Osteoblast (primary cell): ENCODE measurements at regions not wholly inside any gene's neighbourhood (a gene's known extent, or its start where the extent isn't known, plus 50 kb on each side); places are given as distances from the start of the nearest gene placed in this dataset.

Source experiments
- DNase-seq: peaks from one replicate; pipeline ENCODE4 v3.0.0; 2011; ENCODE audit warnings: low spot score, mixed read lengths; ENCODE audit not compliant: insufficient read length; ENCODE audit errors: missing footprints
- H2AFZ ChIP-seq: 2 replicates; pipeline ENCODE4 v1.6.0; 2011; ENCODE audit warnings: mild to moderate bottlenecking, low read length
- H3K27ac ChIP-seq: 2 replicates; pipeline ENCODE4 v1.5.1; 2011; ENCODE audit warnings: mild to moderate bottlenecking, low read depth, low read length, moderate library complexity
- H3K27me3 ChIP-seq: 2 replicates; pipeline ENCODE4 v1.6.0; 2012; ENCODE audit warnings: mild to moderate bottlenecking, control low read depth, inconsistent platforms, low read length, moderate library complexity; ENCODE audit not compliant: insufficient read depth
- H3K36me3 ChIP-seq: 2 replicates; pipeline ENCODE4 v1.5.1; 2011; ENCODE audit warnings: mild to moderate bottlenecking, low read length, control low read depth, moderate library complexity; ENCODE audit not compliant: insufficient read depth
- H3K4me1 ChIP-seq: 2 replicates; pipeline ENCODE4 v1.5.1; 2011; ENCODE audit warnings: mild to moderate bottlenecking, low read length, control low read depth, moderate library complexity; ENCODE audit not compliant: insufficient read depth
- H3K4me2 ChIP-seq: 2 replicates; pipeline ENCODE4 v1.6.0; 2011; ENCODE audit warnings: mild to moderate bottlenecking, low read length; ENCODE audit not compliant: insufficient read depth
- H3K4me3 ChIP-seq: fragments of 200-600 bp; sonication (generic); 3 replicates; pipeline ENCODE4 v1.5.1; 2012; ENCODE audit warnings: mild to moderate bottlenecking, low read length, inconsistent platforms; ENCODE audit not compliant: insufficient read depth
- H3K79me2 ChIP-seq: 2 replicates; pipeline ENCODE4 v1.6.0; 2012; ENCODE audit warnings: mild to moderate bottlenecking, low read length, control low read depth, inconsistent platforms; ENCODE audit not compliant: insufficient read depth
- H3K9me3 ChIP-seq: 2 replicates; pipeline ENCODE4 v1.5.1; 2011; ENCODE audit warnings: low read depth, low read length, control low read depth
- H4K20me1 ChIP-seq: 2 replicates; pipeline ENCODE4 v1.6.0; 2012; ENCODE audit warnings: mild to moderate bottlenecking, low read length, control low read depth; ENCODE audit not compliant: insufficient read depth
- TF ChIP-seq, protein P1 (sequence below): IDR thresholded peaks from 2 replicates; pipeline ENCODE4 v1.5.1; 2011; ENCODE audit warnings: mild to moderate bottlenecking, low read depth, low read length, moderate library complexity; ENCODE audit errors: extremely low read depth

GRCh38 chr5:129163810-129164378 is 69.3 kb downstream of the ISOC1 start:
- no peaks in the 10 kb centered on the region for H3K79me2 ChIP-seq
- H3K4me1 ChIP-seq, result no peaks in the 10 kb centered on the region
- H2AFZ ChIP-seq, result no peak overlapping the region
- H3K4me2 ChIP-seq, result no peak overlapping the region
- H3K4me3 ChIP-seq, result no peak overlapping the region
- DNase-seq, result no peak
- no peaks in the 10 kb centered on the region for H4K20me1 ChIP-seq
- no peaks in the 10 kb centered on the region for H3K27me3 ChIP-seq
- H3K9me3 ChIP-seq, result peaks cover 2% of the 10 kb centered on the region
- H3K36me3 ChIP-seq, result no peaks in the 10 kb centered on the region
- H3K27ac ChIP-seq, result no peak overlapping the region
- TF ChIP-seq, protein P1, sequence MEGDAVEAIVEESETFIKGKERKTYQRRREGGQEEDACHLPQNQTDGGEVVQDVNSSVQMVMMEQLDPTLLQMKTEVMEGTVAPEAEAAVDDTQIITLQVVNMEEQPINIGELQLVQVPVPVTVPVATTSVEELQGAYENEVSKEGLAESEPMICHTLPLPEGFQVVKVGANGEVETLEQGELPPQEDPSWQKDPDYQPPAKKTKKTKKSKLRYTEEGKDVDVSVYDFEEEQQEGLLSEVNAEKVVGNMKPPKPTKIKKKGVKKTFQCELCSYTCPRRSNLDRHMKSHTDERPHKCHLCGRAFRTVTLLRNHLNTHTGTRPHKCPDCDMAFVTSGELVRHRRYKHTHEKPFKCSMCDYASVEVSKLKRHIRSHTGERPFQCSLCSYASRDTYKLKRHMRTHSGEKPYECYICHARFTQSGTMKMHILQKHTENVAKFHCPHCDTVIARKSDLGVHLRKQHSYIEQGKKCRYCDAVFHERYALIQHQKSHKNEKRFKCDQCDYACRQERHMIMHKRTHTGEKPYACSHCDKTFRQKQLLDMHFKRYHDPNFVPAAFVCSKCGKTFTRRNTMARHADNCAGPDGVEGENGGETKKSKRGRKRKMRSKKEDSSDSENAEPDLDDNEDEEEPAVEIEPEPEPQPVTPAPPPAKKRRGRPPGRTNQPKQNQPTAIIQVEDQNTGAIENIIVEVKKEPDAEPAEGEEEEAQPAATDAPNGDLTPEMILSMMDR, result no peak

DNA sequence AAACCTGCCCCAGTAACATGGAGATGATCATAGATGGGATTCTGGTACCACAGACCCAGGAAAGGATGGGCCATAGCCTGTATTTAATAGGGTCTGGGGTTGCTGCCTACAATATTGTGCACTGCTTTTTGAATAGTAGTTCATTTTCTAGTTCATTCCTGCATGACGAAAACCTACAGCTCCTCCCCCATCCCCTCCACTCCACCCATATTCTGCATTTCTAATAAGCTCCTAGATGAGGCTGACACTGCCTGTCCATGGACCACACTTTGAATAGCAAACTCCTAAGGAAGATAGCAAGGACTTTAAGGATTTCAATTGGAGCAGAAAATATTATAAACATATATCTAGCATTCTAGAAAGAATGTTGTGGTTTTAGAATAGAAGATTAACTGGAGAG is 75.5 kb downstream of the ISOC1 start:
- Histone ChIP-seq H3K36me3 (no peaks in the 10 kb centered on the region), H3K27ac (no peak overlapping the region), H3K27me3 (no peaks in the 10 kb centered on the region), H2AFZ (no peak overlapping the region), H3K79me2 (no peaks in the 10 kb centered on the region), H3K9me3 (peaks cover 2% of the 10 kb centered on the region), H3K4me1 (no peaks in the 10 kb centered on the region), H3K4me3 (no peak overlapping the region), H3K4me2 (no peak overlapping the region), H4K20me1 (no peaks in the 10 kb centered on the region)
- DNase-seq, result no peak
- TF ChIP-seq, protein P1, result no peak

- Histone ChIP-seq H2AFZ (no peak overlapping the region), H3K9me3 (no peaks in the 10 kb centered on the region), H4K20me1 (no peaks in the 10 kb centered on the region), H3K4me1 (no peaks in the 10 kb centered on the region), H3K4me2 (no peak overlapping the region), H3K79me2 (no peaks in the 10 kb centered on the region), H3K4me3 (no peak overlapping the region), H3K27ac (no peak overlapping the region), H3K27me3 (no peaks in the 10 kb centered on the region), H3K36me3 (no peaks in the 10 kb centered on the region)
- TF ChIP-seq, protein P1, result no peak
- DNase-seq, result no peak
These were observed 76.8 kb downstream of the ISOC1 start for GRCh38 chr5:129171194-129171944.

GRCh38 chr5:129172580-129172979 is 78.0 kb downstream of the ISOC1 start:
- Histone ChIP-seq H3K36me3 (no peaks in the 10 kb centered on the region), H3K4me2 (no peak overlapping the region), H3K4me1 (no peaks in the 10 kb centered on the region), H3K4me3 (no peak overlapping the region), H3K27ac (no peak overlapping the region), H3K79me2 (no peaks in the 10 kb centered on the region), H3K27me3 (no peaks in the 10 kb centered on the region), H2AFZ (no peak overlapping the region), H4K20me1 (no peaks in the 10 kb centered on the region), H3K9me3 (no peaks in the 10 kb centered on the region)
- no peak for DNase-seq
- TF ChIP-seq, protein P1, result no peak
